GM23338 (cell line): ENCODE measurements at regions not wholly inside any gene's neighbourhood (a gene's known extent, or its start where the extent isn't known, plus 50 kb on each side); places are given as distances from the start of the nearest gene placed in this dataset.

Experiments used
- ATAC-seq: fragments of 200-7000 bp; cut with Tn5 transposase; 3 replicates; pipeline ENCODE4 v1.9.1; 2020
- DNase-seq: peaks from one replicate; pipeline ENCODE4 v3.0.0-alpha.2; 2015; ENCODE audit warnings: low spot score
- H2AFZ ChIP-seq: fragments of 200-600 bp; sonication (generic); 2 replicates; pipeline ENCODE4 v1.8.0; 2016; ENCODE audit warnings: antibody characterized with exemption, mild to moderate bottlenecking, moderate library complexity
- H3F3A ChIP-seq: fragments of 200-600 bp; sonication (generic); replicated peaks from 2 replicates; pipeline ENCODE4 v1.8.0; 2017; ENCODE audit warnings: antibody characterized with exemption, mixed run types, low read depth
- H3K27ac ChIP-seq: fragments of 200-600 bp; sonication (generic); 2 replicates; pipeline ENCODE4 v1.6.1; 2016; ENCODE audit warnings: low read depth
- H3K27me3 ChIP-seq: fragments of 200-600 bp; sonication (generic); 2 replicates; pipeline ENCODE4 v1.8.0; 2016; ENCODE audit warnings: mild to moderate bottlenecking, mixed run types, moderate library complexity; ENCODE audit not compliant: insufficient read depth
- H3K36me3 ChIP-seq: fragments of 200-600 bp; sonication (generic); 2 replicates; pipeline ENCODE4 v1.8.0; 2016; ENCODE audit warnings: mild to moderate bottlenecking; ENCODE audit not compliant: insufficient read depth
- H3K4me1 ChIP-seq: fragments of 200-600 bp; sonication (generic); 2 replicates; pipeline ENCODE4 v1.8.0; 2016; ENCODE audit warnings: mild to moderate bottlenecking, moderate library complexity; ENCODE audit not compliant: insufficient read depth
- H3K4me2 ChIP-seq: fragments of 200-600 bp; sonication (generic); 2 replicates; pipeline ENCODE4 v1.7.1; 2017; ENCODE audit warnings: mixed run types
- H3K4me3 ChIP-seq: fragments of 200-600 bp; sonication (generic); 2 replicates; pipeline ENCODE4 v1.6.1; 2016; ENCODE audit warnings: mixed run types
- H3K79me2 ChIP-seq: fragments of 200-600 bp; sonication (generic); replicated peaks from 2 replicates; pipeline ENCODE4 v1.8.0; 2017; ENCODE audit warnings: mild to moderate bottlenecking; ENCODE audit not compliant: insufficient read depth
- H3K9me2 ChIP-seq: fragments of 200-600 bp; sonication (generic); 2 replicates; pipeline ENCODE4 v1.8.0; 2017; ENCODE audit not compliant: insufficient read depth
- H4K20me1 ChIP-seq: fragments of 200-600 bp; sonication (generic); replicated peaks from 2 replicates; pipeline ENCODE4 v1.8.0; 2017; ENCODE audit warnings: mild to moderate bottlenecking; ENCODE audit not compliant: insufficient read depth
- H3K27ac Mint-ChIP-seq: 2 replicates; pipeline ENCODE4 v1.8.0; 2020; ENCODE audit warnings: inconsistent platforms, mild to moderate bottlenecking, moderate library complexity, mixed read lengths
- H3K27me3 Mint-ChIP-seq: 3 replicates; pipeline ENCODE4 v1.8.0; 2022; ENCODE audit warnings: low read depth, mild to moderate bottlenecking, moderate library complexity, mixed read lengths, inconsistent platforms; ENCODE audit not compliant: insufficient read depth, poor library complexity
- H3K36me3 Mint-ChIP-seq: 3 replicates; pipeline ENCODE4 v1.8.0; 2021; ENCODE audit warnings: low read depth, mild to moderate bottlenecking, inconsistent platforms, moderate library complexity, mixed read lengths
- H3K4me1 Mint-ChIP-seq: 3 replicates; pipeline ENCODE4 v1.8.0; 2020; ENCODE audit warnings: mild to moderate bottlenecking, inconsistent platforms, mixed read lengths
- H3K4me3 Mint-ChIP-seq: 3 replicates; pipeline ENCODE4 v1.8.0; 2021; ENCODE audit warnings: moderate library complexity, mild to moderate bottlenecking, inconsistent platforms, mixed read lengths
- H3K9me3 Mint-ChIP-seq: 3 replicates; pipeline ENCODE4 v1.8.0; 2020; ENCODE audit warnings: moderate library complexity, mild to moderate bottlenecking, inconsistent platforms, mixed read lengths
- CREB1 ChIP-seq: fragments of 250-450 bp; sonication (Bioruptor Pico); IDR thresholded peaks from 2 replicates; pipeline ENCODE4 v1.5.0; 2020; ENCODE audit warnings: low read depth, mild to moderate bottlenecking, moderate library complexity
- NANOG ChIP-seq: IDR thresholded peaks from 2 replicates; pipeline ENCODE4 v1.6.1; 2016; ENCODE audit warnings: antibody characterized with exemption, borderline replicate concordance
- TF ChIP-seq, protein P1 (sequence below), 2 experiments: fragments of 200-600 bp in 1 of 2; sonication (generic) in 1 of 2; conservative IDR thresholded peaks; 2 replicates each; pipeline versions ENCODE4 v1.5.1 to v1.6.1; 2016 to 2017; ENCODE audit warnings: antibody characterized with exemption in 2 of 2, low read depth in 2 of 2, mild to moderate bottlenecking in 2 of 2, moderate library complexity in 1 of 2
- TF ChIP-seq, protein P2 (sequence below): IDR thresholded peaks from 2 replicates; pipeline ENCODE4 v1.6.1; 2016; ENCODE audit warnings: antibody characterized with exemption
- TF ChIP-seq, protein P3 (sequence below): fragments of 250-450 bp; sonication (Bioruptor Pico); IDR thresholded peaks from 2 replicates; pipeline ENCODE4 v1.5.0; 2020; ENCODE audit warnings: mild to moderate bottlenecking, moderate library complexity

GRCh38 chr10:8331387-8331786 lies 276.9 kb downstream of the GATA3 start:
- ATAC-seq (no peak), DNase-seq (no peak)
- no peaks in the 10 kb centered on the region for H3K9me2 ChIP-seq
- H3K4me2 ChIP-seq, result no peak overlapping the region
- H3K4me1 ChIP-seq, result peaks cover 1% of the 10 kb centered on the region; the same call in 1 of the 2 replicates
- peaks cover 7% of the 10 kb centered on the region; the same call in 2 of the 3 replicates for H3K4me1 Mint-ChIP-seq
- H3F3A ChIP-seq, result 0 out of 2 replicates have a peak, but pooled peaks cover 5% of the 10 kb centered on the region
- H3K27me3 Mint-ChIP-seq, result peaks cover 12% of the 10 kb centered on the region
- H2AFZ ChIP-seq, result no peak overlapping the region
- TF ChIP-seq, protein P1, sequence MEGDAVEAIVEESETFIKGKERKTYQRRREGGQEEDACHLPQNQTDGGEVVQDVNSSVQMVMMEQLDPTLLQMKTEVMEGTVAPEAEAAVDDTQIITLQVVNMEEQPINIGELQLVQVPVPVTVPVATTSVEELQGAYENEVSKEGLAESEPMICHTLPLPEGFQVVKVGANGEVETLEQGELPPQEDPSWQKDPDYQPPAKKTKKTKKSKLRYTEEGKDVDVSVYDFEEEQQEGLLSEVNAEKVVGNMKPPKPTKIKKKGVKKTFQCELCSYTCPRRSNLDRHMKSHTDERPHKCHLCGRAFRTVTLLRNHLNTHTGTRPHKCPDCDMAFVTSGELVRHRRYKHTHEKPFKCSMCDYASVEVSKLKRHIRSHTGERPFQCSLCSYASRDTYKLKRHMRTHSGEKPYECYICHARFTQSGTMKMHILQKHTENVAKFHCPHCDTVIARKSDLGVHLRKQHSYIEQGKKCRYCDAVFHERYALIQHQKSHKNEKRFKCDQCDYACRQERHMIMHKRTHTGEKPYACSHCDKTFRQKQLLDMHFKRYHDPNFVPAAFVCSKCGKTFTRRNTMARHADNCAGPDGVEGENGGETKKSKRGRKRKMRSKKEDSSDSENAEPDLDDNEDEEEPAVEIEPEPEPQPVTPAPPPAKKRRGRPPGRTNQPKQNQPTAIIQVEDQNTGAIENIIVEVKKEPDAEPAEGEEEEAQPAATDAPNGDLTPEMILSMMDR (conservative IDR thresholded peaks at IDR 0.05; ENCODE audit: low read depth in 2 of 2), result no peak
- TF ChIP-seq CREB1 (no peak), NANOG (no peak)
- TF ChIP-seq, protein P2, sequence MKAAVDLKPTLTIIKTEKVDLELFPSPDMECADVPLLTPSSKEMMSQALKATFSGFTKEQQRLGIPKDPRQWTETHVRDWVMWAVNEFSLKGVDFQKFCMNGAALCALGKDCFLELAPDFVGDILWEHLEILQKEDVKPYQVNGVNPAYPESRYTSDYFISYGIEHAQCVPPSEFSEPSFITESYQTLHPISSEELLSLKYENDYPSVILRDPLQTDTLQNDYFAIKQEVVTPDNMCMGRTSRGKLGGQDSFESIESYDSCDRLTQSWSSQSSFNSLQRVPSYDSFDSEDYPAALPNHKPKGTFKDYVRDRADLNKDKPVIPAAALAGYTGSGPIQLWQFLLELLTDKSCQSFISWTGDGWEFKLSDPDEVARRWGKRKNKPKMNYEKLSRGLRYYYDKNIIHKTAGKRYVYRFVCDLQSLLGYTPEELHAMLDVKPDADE, result no peak
- TF ChIP-seq, protein P3, sequence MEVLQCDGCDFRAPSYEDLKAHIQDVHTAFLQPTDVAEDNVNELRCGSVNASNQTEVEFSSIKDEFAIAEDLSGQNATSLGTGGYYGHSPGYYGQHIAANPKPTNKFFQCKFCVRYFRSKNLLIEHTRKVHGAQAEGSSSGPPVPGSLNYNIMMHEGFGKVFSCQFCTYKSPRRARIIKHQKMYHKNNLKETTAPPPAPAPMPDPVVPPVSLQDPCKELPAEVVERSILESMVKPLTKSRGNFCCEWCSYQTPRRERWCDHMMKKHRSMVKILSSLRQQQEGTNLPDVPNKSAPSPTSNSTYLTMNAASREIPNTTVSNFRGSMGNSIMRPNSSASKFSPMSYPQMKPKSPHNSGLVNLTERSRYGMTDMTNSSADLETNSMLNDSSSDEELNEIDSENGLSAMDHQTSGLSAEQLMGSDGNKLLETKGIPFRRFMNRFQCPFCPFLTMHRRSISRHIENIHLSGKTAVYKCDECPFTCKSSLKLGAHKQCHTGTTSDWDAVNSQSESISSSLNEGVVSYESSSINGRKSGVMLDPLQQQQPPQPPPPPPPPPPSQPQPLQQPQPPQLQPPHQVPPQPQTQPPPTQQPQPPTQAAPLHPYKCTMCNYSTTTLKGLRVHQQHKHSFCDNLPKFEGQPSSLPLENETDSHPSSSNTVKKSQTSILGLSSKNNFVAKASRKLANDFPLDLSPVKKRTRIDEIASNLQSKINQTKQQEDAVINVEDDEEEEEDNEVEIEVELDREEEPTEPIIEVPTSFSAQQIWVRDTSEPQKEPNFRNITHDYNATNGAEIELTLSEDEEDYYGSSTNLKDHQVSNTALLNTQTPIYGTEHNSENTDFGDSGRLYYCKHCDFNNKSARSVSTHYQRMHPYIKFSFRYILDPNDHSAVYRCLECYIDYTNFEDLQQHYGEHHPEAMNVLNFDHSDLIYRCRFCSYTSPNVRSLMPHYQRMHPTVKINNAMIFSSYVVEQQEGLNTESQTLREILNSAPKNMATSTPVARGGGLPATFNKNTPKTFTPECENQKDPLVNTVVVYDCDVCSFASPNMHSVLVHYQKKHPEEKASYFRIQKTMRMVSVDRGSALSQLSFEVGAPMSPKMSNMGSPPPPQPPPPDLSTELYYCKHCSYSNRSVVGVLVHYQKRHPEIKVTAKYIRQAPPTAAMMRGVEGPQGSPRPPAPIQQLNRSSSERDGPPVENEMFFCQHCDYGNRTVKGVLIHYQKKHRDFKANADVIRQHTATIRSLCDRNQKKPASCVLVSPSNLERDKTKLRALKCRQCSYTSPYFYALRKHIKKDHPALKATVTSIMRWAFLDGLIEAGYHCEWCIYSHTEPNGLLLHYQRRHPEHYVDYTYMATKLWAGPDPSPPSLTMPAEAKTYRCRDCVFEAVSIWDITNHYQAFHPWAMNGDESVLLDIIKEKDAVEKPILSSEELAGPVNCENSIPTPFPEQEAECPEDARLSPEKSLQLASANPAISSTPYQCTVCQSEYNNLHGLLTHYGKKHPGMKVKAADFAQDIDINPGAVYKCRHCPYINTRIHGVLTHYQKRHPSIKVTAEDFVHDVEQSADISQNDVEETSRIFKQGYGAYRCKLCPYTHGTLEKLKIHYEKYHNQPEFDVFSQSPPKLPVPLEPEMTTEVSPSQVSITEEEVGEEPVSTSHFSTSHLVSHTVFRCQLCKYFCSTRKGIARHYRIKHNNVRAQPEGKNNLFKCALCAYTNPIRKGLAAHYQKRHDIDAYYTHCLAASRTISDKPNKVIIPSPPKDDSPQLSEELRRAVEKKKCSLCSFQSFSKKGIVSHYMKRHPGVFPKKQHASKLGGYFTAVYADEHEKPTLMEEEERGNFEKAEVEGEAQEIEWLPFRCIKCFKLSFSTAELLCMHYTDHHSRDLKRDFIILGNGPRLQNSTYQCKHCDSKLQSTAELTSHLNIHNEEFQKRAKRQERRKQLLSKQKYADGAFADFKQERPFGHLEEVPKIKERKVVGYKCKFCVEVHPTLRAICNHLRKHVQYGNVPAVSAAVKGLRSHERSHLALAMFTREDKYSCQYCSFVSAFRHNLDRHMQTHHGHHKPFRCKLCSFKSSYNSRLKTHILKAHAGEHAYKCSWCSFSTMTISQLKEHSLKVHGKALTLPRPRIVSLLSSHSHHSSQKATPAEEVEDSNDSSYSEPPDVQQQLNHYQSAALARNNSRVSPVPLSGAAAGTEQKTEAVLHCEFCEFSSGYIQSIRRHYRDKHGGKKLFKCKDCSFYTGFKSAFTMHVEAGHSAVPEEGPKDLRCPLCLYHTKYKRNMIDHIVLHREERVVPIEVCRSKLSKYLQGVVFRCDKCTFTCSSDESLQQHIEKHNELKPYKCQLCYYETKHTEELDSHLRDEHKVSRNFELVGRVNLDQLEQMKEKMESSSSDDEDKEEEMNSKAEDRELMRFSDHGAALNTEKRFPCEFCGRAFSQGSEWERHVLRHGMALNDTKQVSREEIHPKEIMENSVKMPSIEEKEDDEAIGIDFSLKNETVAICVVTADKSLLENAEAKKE (CRISPR knock-in tag), result no peak
- H3K4me3 ChIP-seq, result 0 out of 2 replicates have a peak overlapping the region, but pooled peaks have one; percentile 68
- no peak overlapping the region for H3K27ac ChIP-seq
- no peaks in the 10 kb centered on the region for H3K36me3 ChIP-seq
- peaks cover 22% of the 10 kb centered on the region for H3K27me3 ChIP-seq
- H3K9me3 Mint-ChIP-seq, result no peaks in the 10 kb centered on the region
- no peak overlapping the region for H3K27ac Mint-ChIP-seq
- H4K20me1 ChIP-seq, result no peaks in the 10 kb centered on the region
- no peaks in the 10 kb centered on the region for H3K79me2 ChIP-seq
- H3K4me3 Mint-ChIP-seq, result no peak overlapping the region
- no peaks in the 10 kb centered on the region for H3K36me3 Mint-ChIP-seq
